MG63 (cell line): ENCODE measurements at regions not wholly inside any gene's neighbourhood (a gene's known extent, or its start where the extent isn't known, plus 50 kb on each side); places are given as distances from the start of the nearest gene placed in this dataset.
"Not testable (repeated sequence)": the region's sequence is repeated elsewhere in the genome, so short reads cannot be mapped to it uniquely, and the experiment has no call there.

Source experiments
- DNase-seq: peaks from one replicate; pipeline ENCODE4 v3.0.0-alpha.2; 2020
- H3K27me3 ChIP-seq: fragments of 250-450 bp; sonication (Bioruptor Pico); 2 replicates; pipeline ENCODE4 v1.5.1; 2020; ENCODE audit warnings: mild to moderate bottlenecking, moderate library complexity
- H3K36me3 ChIP-seq: fragments of 250-450 bp; sonication (Bioruptor Pico); 2 replicates; pipeline ENCODE4 v1.5.1; 2020; ENCODE audit warnings: mild to moderate bottlenecking, moderate library complexity
- H3K4me3 ChIP-seq: fragments of 250-450 bp; sonication (Bioruptor Pico); 2 replicates; pipeline ENCODE4 v1.5.1; 2020; ENCODE audit warnings: mild to moderate bottlenecking, moderate library complexity
- H3K9me3 ChIP-seq: fragments of 250-450 bp; sonication (Bioruptor Pico); 2 replicates; pipeline ENCODE4 v1.5.1; 2020; ENCODE audit warnings: mild to moderate bottlenecking, moderate library complexity

- DNase-seq, result no peak
- no peaks in the 10 kb centered on the region for H3K27me3 ChIP-seq
- H3K9me3 ChIP-seq, result no peaks in the 10 kb centered on the region
- no peaks in the 10 kb centered on the region for H3K36me3 ChIP-seq
- no peak overlapping the region for H3K4me3 ChIP-seq
Measured at GRCh38 chr6:15748341-15748740, 85.5 kb upstream of the DTNBP1 start.

GRCh38 chr6:15747354-15747883, 84.6 kb upstream of the DTNBP1 start:
- no peaks in the 10 kb centered on the region for H3K36me3 ChIP-seq
- no peaks in the 10 kb centered on the region for H3K9me3 ChIP-seq
- no peaks in the 10 kb centered on the region for H3K27me3 ChIP-seq
- DNase-seq, result no peak
- H3K4me3 ChIP-seq, result no peak overlapping the region

DNA sequence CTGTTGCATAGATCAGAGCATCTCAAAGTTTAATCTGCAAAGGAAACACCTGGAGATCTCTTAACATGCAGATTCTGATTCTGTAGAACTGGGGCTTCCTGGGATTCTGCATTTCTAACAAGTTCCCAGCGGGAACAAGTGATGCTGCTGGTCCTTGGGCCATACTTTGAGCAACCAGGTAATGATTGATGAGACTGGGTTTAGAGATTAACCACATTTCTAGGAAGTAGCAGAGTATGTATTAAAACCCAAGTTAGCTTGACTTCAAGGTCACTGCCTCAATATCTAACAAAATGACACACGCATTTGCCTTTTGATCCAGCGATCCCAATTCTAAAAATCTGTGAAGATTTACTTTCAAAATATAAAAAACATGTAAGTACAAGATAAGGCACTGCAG, 83.0 kb upstream of the DTNBP1 start:
- H3K27me3 ChIP-seq, result no peaks in the 10 kb centered on the region
- H3K36me3 ChIP-seq, result no peaks in the 10 kb centered on the region
- H3K4me3 ChIP-seq, result no peak overlapping the region
- no peaks in the 10 kb centered on the region for H3K9me3 ChIP-seq
- DNase-seq, result no peak

GRCh38 chr6:15744818-15745402, 82.1 kb upstream of the DTNBP1 start:
- Histone ChIP-seq H3K4me3 (no peak overlapping the region), H3K9me3 (no peaks in the 10 kb centered on the region), H3K27me3 (no peaks in the 10 kb centered on the region), H3K36me3 (no peaks in the 10 kb centered on the region)
- no peak for DNase-seq

GRCh38 chr6:15742013-15742412, 79.2 kb upstream of the DTNBP1 start:
- DNase-seq, H3K27me3 ChIP-seq, H3K36me3 ChIP-seq, H3K4me3 ChIP-seq, H3K9me3 ChIP-seq: not testable (repeated sequence)

DNA sequence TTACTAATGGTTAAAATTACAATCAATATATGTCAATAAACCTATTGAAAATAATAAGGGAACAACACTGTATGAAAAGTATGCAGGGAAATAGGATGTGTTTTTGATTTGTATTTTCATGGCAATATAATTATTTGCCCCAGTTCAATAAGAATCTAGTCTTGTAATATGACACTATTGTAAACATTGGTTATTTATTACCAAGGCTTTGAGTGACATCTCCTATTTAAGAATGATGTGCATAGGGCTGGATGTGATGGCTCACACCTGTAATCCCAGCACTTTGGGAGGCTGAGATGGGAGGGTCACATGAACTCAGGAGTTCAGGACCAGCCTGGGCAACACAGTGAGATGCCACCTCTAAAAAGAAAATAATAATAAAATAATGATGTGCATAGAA, 78.6 kb upstream of the DTNBP1 start:
- DNase-seq, result no peak

DNA sequence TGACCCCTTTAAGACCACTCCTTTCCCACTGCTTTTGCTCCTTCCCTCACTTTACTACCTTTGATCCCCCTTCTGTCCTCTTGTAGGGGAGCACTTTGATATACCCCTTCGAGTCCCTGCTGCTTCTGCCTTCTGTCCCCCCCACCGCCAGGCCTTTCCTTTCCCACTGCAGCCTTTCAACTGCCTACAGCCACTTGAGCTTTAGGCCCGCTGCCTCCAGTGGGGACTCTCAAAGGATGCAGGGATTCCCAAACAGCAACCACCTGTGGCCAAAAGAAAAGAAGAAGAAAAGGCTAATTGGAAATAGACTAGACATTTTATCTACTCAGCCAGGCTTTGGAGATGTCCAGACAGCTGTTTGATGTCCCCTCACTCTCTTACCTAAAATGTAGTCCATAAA, 77.0 kb upstream of the DTNBP1 start:
- no peaks in the 10 kb centered on the region for H3K36me3 ChIP-seq
- no peak for DNase-seq
- H3K27me3 ChIP-seq, result no peaks in the 10 kb centered on the region
- H3K4me3 ChIP-seq, result no peak overlapping the region
- H3K9me3 ChIP-seq, result no peaks in the 10 kb centered on the region

More for the DNA sequence above, 78.6 kb upstream of the DTNBP1 start:
- Histone ChIP-seq H3K9me3 (no peaks in the 10 kb centered on the region), H3K36me3 (no peaks in the 10 kb centered on the region), H3K4me3 (no peak overlapping the region), H3K27me3 (no peaks in the 10 kb centered on the region)

DNA sequence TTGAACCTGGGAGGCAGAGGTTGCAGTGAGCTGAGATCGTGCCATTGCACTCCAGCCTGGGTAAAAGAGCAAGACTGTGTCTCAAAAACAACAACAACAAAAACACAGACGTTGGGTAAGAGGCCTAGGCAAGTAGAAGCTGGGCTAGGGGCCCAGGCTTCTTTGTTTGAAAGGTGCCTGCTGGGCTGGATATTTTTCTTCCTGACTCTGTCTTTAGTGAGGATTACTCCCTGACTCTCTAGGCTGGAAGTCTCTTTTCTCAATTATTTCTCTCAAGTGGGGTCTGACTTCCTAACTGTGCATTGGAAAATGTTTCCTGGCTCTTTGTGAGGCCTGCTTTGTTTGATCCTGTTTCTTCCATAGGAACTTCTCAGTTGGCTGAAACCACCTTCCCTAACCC, 76.5 kb upstream of the DTNBP1 start:
- no peaks in the 10 kb centered on the region for H3K27me3 ChIP-seq
- no peaks in the 10 kb centered on the region for H3K9me3 ChIP-seq
- no peak for DNase-seq
- H3K4me3 ChIP-seq, result no peak overlapping the region
- no peaks in the 10 kb centered on the region for H3K36me3 ChIP-seq

DNA sequence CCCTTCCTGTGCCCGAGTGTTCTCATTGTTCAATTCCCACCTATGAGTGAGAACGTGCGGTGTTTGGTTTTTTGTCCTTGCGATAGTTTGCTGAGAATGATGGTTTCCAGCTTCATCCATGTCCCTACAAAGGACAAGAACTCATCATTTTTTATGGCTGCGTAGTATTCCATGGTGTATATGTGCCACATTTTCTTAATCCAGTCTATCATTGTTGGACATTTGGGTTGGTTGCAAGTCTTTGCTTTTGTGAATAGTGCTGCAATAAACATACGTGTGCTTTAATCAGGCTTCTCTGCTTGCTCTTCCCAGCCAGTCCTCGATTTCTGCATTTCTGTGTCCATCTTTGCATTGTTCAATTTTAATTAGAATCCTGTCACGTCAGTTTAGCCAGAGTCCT, 75.4 kb upstream of the DTNBP1 start:
- DNase-seq, H3K36me3 ChIP-seq, H3K27me3 ChIP-seq, H3K9me3 ChIP-seq, H3K4me3 ChIP-seq: not testable (repeated sequence)

- H3K27me3 ChIP-seq, result no peaks in the 10 kb centered on the region
- H3K36me3 ChIP-seq, result no peaks in the 10 kb centered on the region
- H3K4me3 ChIP-seq, result no peak overlapping the region
- H3K9me3 ChIP-seq, result no peaks in the 10 kb centered on the region
- DNase-seq, result no peak
Measured at GRCh38 chr6:15736297-15736696, 73.5 kb upstream of the DTNBP1 start.

- no peaks in the 10 kb centered on the region for H3K27me3 ChIP-seq
- no peak overlapping the region for H3K4me3 ChIP-seq
- DNase-seq, result no peak
- no peaks in the 10 kb centered on the region for H3K36me3 ChIP-seq
- no peaks in the 10 kb centered on the region for H3K9me3 ChIP-seq
Measured at GRCh38 chr6:15735567-15736265, 72.9 kb upstream of the DTNBP1 start.

- DNase-seq, result no peak
- no peaks in the 10 kb centered on the region for H3K27me3 ChIP-seq
- H3K4me3 ChIP-seq, result no peak overlapping the region
- no peaks in the 10 kb centered on the region for H3K36me3 ChIP-seq
- no peaks in the 10 kb centered on the region for H3K9me3 ChIP-seq
Measured at GRCh38 chr6:15734118-15734897, 71.5 kb upstream of the DTNBP1 start.

DNA sequence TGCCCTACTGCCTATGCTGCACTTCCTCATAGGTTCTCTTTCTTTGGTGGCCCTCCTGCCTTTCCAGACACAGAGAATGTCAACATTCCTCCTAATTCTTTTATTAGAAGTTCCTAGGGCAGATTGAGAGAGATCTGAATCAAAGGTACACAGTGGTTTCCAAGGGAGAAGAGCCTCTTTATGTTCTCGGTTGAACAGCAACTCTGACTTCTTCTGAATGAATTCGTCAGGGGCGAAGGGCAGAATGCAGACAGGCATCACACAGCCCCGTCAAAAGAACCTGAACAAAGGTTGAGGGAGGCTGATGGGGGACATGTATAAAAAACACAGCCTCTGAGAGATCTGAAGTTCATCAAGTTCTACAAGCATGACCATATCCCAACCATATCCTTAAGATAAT, 68.1 kb upstream of the DTNBP1 start:
- H3K9me3 ChIP-seq, result no peaks in the 10 kb centered on the region
- H3K36me3 ChIP-seq, result no peaks in the 10 kb centered on the region
- no peaks in the 10 kb centered on the region for H3K27me3 ChIP-seq
- no peak overlapping the region for H3K4me3 ChIP-seq
- DNase-seq, result no peak

DNA sequence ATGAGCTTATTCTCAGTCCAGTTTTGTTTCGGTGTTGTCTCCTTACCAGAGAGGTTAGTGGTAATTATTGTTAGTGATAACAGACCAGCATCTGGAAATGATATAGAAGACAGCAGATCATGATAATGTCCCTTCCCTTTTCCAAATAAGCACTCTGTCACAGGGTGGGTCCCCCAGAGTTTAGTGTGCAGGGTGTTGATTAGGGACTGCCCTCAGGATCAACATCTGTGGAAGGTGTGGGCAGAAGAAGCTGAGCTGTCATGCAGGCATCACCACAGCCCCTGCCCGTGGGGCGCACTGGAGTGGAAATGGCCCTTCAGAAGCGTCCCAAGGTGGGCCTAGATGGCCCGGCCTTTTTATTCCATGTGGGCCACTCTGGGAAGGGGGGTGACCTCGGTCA, 67.6 kb upstream of the DTNBP1 start:
- Histone ChIP-seq H3K4me3 (no peak overlapping the region), H3K9me3 (no peaks in the 10 kb centered on the region), H3K36me3 (no peaks in the 10 kb centered on the region), H3K27me3 (no peaks in the 10 kb centered on the region)
- no peak for DNase-seq

DNA sequence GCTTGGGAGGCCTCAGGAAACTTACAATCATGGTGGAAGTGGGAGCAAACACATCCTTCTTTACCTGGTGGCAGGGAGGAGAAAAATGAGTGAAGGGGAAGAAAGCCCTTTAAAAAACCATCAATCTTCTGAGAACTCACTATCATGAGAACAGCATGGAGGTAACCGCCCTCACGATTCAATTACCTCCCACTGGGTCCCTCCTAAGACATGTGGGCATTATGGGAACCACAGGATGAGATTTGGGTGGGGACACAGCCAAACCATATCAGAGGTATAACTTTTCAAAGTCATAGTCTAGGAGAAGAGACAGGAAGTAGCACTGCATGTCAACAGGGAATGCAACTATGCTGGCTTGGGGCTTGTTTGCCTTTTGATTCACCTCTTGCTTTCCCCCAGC, 59.9 kb upstream of the DTNBP1 start:
- Histone ChIP-seq H3K9me3 (no peaks in the 10 kb centered on the region), H3K36me3 (no peaks in the 10 kb centered on the region), H3K4me3 (no peak overlapping the region), H3K27me3 (peaks cover 4% of the 10 kb centered on the region; the same call in 1 of the 2 replicates)
- no peak for DNase-seq

GRCh38 chr6:15716889-15717288, 54.1 kb upstream of the DTNBP1 start:
- Histone ChIP-seq H3K36me3 (no peaks in the 10 kb centered on the region), H3K9me3 (no peaks in the 10 kb centered on the region), H3K4me3 (no peak overlapping the region), H3K27me3 (peaks cover 4% of the 10 kb centered on the region; the same call in 1 of the 2 replicates)
- no peak for DNase-seq

GRCh38 chr6:15715851-15716250, 53.0 kb upstream of the DTNBP1 start:
- no peak for DNase-seq
- H3K9me3 ChIP-seq, result no peaks in the 10 kb centered on the region
- peaks cover 4% of the 10 kb centered on the region; the same call in 1 of the 2 replicates for H3K27me3 ChIP-seq
- no peaks in the 10 kb centered on the region for H3K36me3 ChIP-seq
- H3K4me3 ChIP-seq, result no peak overlapping the region
